ENCODE measurements at regions not wholly inside any gene's neighbourhood (a gene's known extent, or its start where the extent isn't known, plus 50 kb on each side); places are given as distances from the start of the nearest gene placed in this dataset.
"Not testable (repeated sequence)": the region's sequence is repeated elsewhere in the genome, so short reads cannot be mapped to it uniquely, and the experiment has no call there.

DNA sequence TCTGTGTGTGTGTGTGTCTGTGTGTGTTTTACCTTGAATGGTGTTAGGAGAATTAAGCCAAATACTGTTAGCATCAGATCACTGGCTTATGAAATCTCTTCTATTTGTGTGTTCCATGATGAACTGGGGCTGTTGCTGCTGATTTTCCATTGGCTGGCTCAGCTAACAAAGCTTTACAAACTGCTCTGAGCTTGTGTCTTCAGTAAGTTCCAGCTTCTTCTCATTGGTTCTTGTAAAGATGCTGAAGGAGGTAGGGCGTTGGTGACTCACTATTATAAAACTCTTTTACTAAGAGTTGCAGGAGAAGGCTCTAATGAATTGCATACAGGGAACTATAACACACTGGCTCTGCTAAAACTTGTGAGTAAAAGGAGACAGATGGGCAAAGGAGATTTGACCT lies 136.4 kb upstream of the PRKCQ start:
- DNase-seq, result no peak

DNA sequence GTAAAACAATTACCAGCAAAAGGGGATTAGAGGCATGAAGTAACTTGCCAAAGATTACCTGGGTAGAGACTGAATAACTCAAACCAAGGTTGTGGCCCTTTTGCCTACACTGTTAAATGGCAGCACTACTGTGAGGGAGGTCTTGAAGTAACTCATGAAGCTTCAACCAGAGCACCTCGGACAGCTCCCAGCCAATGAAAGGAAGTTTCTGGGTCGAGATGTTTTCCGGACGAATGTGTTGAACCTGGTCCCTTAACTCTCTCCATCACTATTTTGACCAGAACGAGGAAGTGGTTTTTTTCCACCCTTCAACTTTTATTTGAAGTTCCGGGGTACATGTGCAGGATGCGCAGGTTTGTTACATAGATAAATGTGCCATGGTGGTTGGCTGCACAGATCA lies 133.6 kb upstream of the PRKCQ start:
- DNase-seq, result no peak

DNA sequence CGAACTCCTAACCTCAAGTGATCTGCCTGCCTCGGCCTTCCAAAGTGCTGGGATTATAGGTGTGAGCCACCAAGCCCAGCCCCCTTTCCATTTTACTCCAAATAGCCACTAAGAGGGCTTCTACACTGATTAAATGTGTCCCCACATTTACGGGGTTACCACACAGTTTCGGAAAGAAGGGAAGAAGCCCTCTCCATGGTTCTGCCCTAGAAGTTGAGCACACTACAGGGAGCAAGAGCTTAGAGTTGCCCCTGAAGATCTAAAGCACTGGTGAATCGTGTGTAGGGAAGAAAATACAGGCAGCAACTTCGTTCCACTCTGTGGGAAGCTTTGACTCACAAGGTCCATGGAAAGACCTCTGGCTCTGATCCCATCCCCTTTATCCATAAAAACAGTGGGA lies 133.0 kb upstream of the PRKCQ start:
- DNase-seq, result no peak

DNA sequence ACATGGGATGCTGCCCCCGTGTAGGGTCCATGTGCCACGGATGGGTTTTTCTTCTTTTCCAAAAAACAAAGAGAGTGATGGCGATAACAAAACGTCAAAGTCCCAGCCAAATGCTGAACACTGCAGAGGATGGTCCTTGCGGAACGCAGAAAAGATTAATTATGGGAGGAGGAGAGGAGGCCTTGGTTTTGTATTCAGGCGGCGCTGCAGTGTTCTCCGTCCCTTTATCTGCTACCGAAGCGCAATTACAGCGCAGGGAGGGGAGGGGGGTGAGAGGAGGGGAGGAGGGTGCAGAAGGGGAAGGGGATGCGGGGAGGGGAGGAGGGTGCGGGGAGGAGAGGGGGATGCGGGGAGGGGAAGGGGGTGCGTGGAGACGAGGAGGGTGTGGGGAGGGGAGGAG lies 131.8 kb upstream of the PRKCQ start:
- no peak for DNase-seq

DNA sequence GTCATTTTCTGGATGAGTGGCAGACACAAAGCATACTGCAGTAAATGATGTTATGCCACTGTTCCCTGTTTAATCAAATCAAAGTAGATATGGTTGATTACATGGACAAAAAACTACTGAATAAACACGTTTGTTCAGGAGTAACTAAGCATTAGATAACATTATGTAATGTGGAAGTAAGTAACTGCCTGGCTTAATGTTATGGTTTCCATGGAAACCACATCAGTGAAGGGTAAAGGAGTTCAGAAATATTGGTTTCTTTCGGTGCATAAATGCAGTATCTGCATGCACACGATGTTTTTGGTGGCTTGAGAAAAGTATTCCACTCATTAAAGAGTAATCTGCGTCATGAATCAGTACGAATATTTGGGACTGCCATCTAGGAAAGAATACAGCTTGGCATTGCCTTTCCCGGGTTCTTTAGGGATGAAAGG lies 131.3 kb upstream of the PRKCQ start:
- no peak for DNase-seq

DNA sequence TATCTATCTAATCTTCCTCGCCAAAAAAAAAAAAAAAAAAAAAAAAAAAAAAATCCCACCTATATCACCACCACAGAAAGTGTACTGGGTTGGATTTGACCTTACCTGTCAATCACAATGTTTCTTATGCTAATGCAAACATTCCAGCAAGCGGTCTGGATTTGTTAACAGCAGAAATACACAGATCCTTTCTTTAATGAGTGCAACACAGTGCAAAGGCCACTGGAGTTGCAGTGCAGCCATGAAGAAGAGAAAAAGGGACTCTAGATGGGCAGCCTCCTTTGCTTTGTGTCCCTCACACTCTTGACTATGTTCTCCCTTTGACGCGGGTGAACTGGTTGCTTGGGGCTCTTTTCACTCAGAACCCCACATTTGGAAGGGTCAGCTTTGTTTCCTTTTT lies 127.3 kb upstream of the PRKCQ start:
- no peak for DNase-seq

DNA sequence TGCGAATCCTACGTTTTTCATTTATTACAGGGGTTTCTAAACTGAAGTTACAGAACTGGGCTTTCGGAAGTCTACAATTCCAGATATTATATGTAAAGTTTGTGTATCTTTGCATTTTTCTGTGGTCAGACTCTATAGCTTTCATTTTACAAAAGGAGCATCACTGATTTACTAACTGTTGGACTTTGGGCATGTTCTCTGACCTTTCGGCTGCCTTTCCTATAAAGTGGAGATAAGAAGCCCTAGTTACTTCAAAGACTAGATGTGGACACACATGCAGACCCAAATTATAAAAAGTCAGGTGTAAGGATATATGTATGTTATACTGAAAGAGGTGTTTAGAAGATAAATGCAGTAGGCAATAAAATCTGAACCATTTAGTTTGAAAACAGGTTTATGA lies 126.6 kb upstream of the PRKCQ start:
- DNase-seq, result no peak

DNA sequence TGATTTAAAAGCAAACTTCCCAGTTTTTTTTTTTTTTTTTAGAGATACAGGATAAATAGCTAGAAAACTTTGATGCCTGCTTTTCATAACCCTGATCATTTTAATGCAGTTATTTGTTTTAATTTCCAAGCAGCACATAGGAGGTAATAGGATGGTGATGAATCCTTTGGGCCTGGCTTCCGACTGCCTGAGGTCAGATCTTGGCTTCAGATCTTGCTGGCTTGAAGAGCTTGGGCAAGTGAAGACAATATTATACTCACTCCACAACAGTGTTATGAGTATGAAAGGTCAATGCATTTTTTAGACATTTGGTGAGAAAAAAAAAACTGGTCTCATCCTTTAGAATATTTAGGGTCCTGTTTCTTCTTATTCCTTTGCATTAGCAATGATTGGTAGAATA lies 124.8 kb upstream of the PRKCQ start:
- DNase-seq, result no peak

DNA sequence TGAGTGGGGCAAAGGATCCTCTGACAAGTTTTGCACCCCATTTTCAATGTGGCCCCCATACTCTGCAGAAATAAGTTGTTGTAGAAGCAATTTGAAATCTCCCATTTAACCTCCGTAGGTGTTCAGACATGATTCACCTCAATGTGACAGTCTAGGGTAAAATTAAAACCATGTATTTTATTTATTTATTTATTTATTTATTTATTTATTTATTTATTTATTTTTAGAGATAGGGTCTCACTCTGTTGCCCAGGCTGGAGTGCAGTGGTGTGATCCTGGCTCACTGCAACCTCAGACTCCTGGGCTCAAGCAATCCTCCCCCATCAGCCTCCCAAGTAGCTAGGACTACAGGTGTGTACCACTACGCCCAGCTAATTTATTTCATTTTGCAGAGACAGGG lies 122.8 kb upstream of the PRKCQ start:
- not testable (repeated sequence) for DNase-seq

DNA sequence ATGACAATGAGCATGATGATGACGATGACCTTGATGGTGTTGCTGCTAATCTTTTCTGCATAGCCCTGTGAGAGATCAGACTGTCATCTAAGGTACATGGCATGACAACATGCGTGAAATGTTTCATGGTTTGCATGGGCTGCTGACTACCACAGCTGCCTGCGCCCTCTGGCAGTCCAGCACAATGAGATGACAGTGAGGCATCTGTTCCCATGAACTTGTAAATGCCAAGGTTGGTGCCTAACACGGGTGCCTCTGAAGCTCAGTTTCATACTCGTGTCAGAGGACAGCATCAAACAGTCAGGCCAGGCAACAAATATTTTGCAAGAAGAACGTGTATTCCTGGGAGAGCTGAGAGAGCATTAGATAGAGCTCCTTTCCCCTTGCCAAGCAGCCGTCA lies 122.0 kb upstream of the PRKCQ start:
- no peak for DNase-seq

DNA sequence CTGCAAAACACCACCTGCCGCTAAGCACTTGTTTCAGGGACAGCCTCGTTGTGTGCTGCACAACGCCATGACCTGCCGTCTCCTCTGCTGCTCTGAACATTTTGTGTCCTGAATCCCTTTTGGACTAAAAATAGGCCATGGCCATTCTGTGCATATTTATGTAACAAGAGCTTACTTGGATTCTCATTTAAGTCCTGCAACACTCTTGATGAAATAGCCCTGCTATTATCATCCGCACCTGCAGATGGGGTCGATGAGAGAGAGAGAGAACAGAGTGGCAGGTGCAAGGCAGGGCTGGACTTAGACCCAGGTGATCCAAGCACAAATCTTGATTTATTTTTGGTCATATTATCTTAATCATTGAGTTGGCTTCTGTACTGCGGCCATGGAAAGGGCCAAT lies 121.2 kb upstream of the PRKCQ start:
- no peak for DNase-seq

DNA sequence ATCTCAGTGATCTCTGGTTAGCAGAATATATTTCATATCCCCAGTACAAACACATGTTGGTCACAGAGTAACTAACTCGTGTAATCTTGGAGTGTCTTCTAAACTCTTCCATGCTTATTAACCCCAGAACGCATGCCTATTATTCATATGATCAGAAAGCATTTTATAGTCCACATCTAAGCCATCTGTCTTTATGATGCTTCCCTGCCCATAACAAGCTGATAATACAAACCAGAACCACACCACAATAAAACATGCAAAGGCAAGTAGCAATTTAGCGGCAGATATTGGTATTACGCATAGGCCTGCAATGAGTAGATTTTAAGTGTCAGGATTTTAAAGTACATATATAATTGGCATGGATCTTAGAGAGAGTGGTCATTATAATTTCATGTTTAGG lies 120.0 kb upstream of the PRKCQ start:
- DNase-seq, result no peak

DNA sequence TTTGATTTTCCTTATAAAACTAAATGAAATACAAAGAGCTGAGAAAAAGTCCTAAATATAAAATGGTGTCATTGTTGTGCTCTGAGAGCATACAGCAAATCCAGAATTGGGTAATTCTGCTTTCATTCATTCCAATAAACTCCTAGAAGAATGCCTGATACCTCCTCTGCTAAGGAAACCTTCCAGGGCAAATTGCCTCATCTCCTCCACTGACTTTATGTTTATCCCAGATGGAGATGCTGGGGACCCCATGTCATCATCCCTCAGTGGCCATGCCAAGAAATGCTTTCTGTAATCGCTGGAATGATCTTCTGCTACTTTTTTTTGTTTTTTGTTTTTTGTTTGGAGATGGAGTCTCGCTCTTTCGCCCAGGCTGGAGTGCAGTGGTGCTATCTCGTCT lies 119.3 kb upstream of the PRKCQ start:
- DNase-seq, result no peak

DNA sequence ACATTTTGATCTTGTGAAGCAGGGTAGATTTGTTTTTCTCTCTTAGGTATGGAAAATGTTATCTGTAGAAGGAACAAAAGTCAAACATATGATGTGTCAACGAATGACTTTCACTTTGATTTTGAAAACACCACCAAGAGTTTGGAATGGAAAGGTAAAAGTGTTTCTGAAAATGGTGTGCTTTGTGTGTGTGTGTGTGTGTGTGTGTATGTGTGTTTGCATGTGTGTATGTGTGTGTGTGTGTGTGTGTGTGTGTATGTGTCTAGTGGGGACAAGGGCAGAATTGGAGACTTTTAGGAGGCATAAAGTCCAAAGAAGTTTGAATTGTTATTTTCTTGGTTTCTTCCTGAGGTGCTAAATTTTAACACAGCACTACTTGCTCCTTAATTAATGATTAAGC lies 115.4 kb upstream of the PRKCQ start:
- no peak for DNase-seq

DNA sequence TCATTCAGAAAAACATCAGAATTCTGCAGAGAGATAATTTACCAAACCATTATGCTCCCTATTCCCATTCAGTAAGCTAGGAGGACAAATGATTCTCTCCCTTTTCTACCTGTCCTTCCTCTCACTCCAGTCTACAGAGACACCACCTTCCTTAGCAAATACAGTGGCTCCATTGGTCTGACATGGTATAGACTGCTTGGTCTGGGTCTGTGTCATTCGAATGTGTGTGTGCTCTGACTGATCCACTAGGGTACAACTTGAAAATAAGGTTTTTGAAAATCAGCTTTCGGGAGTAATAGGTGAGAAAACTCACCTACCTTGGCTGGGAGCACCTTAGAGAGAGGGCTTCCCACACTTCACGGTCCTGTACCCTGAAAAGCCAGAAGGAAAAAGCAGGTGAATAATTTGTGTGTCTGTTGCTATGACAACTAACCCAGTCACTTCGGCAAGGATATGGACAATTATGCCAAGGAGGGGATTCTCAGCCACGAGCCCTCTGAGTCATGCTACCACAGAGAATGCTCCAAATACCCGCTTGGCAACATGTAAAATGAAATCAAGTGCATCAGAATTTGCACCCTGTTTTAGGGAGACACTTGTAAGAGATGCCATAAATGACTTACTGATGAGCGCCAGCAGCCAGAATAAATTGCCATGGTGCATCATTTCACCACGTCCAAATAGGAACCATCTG lies 114.5 kb upstream of the PRKCQ start:
- no peak for DNase-seq

DNA sequence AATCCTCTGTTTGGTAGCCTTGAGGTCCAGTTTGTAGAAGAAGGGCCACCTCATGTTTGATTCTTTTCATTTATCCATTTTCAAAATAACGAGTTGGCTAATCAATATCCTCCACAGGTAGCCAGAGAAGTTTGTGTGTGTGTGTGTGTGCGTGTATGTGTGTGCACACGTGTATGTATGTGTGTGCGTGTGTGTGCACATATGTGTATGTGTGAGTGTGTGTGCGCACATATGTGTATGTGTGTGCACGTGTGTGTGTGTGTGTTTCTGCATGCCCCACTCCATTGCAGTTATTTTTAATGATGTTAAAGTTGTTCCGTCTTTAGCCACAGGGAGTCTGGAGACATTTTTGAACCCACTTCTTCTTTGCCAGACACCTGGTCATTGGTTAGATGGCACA lies 112.8 kb upstream of the PRKCQ start:
- no peak for DNase-seq

DNA sequence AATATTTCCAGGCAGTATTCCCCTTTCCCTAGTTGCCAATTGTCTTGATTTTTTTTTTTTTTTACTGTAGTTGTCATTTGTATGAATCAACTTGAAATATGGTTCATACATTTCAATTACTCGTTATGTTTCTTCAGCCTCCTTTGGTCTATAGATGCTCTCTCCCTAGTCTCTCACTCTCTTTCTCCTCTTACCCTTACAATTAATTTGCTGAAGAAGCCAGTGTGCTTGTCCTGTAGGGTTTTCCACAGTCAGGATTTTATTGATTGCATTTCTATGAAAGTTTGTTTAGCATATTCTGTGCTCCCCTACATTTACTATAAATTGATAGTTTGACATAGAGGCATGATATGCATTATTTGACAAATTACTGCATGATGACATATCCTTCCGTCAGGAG lies 112.0 kb upstream of the PRKCQ start:
- no peak for DNase-seq

DNA sequence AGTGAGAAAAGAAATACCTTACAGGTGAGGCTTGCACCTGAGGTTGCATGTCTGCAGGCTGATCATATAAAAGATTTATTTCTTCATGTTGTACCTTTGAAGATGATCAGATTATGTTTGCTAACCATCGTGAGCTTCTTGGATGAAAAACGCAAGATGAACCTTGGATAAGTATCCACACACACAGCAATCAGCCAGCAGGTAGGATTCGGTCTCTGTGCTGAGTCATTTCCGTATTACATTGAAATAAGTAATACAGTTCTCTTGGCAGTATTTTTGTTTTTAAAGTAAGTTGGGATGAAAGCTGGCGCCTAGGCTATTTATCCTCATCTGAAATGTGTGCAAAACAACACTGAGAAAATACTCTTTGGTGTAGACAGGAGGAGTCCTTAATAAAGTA lies 109.0 kb upstream of the PRKCQ start:
- no peak for DNase-seq

DNA sequence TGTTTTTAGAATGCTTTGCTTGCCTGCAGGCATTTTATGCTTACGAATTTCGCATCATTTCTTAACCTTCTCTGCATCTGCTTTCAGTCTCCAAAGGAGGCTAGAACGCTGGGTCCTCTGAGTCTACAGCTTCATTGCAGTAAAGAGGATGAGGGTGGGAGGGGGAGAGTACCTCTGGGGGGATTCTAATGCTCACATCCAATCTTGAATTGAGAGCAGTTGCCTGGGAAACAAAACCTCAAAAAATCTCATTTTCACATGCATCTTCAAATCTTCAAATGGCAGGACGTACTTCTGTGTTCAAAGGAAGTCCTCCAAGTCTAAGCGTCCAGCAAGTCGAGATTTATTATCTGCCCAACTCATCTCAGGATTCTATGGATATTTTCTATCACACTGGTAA lies 100.7 kb upstream of the PRKCQ start:
- no peak for DNase-seq

DNA sequence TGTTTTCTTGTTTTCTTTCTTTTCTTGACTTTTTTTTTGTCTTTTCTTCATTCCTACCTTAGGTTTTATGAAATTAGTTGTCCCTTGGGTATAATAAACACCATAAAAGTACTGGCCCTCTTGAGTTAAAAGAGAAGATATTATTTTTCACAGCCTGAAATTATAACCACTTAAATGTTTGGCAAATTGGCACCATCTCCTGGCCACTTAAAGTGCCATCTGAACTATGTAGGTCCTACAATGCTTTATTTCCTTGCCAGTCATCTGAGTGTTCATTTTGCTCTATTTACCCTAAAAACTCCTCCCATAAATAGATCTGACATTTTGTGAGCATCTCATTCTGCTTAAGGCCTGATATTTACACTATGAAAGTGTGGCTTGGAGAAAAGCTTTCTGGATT lies 98.9 kb upstream of the PRKCQ start:
- DNase-seq, result no peak

DNA sequence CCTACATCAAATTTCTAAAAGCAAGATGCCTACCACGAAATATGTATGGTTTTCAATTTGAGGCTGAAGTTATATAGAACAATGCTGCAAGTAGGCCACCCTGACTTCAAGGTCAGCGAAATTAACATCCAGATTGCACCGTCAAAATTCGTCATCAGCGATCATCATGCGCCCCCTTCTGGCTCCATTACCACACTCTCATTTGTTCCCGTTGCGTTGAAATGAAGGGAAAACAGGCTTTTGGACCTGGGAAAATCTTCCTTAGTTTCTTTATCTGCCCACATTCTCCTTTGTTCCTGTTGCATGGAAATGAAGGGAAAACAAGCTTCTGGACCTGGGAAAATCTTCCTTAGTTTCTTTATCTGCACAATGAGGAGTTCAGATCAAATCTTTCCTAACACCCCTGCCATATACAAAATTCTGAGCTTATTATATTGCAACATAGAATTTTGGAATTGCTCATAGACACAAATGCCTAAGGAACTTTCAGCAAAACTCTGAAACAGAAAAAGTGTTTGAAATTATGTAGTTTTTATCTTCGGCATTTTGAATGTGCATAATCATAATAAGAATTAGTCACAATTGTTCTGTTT lies 98.2 kb upstream of the PRKCQ start:
- no peak for DNase-seq

DNA sequence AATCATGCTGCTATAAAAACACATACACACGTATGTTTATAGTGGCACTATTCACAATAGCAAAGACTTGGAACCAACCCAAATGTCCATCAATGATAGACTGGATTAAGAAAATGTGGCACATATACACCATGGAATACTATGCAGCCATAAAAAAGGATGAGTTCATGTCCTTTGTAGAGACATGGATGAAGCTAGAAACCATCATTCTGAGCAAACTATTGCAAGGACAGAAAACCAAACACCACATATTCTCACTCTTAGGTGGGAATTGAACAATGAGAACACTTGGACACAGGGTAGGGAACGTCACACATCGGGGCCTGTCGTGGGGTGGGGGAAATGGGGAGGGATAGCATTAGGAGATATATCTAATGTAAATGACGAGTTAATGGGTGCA lies 97.1 kb upstream of the PRKCQ start:
- DNase-seq, result not testable (repeated sequence)

DNA sequence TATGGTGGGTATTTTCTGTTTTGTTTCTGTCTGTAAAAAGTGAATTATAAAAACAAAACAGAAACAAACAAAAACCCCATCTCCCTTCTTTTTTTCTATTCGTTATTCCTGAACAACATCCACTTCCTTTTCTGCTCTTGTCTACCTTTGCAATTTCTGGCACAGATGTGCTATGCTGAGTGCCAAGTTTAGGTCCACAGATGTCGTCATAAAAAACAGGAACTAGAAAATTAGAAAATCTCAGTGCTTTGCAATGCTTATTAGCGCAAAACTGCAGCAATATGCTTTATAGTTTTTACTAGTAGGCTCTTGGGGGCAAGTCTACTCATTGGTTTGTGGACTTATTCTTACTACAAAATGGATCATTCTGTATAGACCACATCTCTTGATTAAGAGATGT lies 94.2 kb upstream of the PRKCQ start:
- no peak for DNase-seq

DNA sequence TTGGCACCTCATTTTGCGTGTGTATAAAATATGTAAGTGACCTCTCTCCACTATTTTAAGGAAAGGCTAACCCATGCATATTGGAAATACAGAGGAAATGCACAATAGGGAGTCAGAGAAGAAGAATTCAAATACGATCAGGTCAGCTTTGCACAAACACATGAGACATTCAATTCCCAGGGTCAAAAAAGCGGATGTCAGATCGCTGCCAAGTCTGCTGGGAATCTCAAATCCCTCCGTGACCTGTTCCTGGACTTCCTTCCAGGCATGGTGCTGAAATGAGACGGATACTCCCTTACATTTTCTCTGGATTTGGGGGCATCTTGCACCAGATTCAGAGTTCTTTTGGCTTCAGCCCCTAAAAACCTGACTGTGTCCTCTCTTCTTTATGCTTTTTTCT lies 91.9 kb upstream of the PRKCQ start:
- DNase-seq, result no peak

DNA sequence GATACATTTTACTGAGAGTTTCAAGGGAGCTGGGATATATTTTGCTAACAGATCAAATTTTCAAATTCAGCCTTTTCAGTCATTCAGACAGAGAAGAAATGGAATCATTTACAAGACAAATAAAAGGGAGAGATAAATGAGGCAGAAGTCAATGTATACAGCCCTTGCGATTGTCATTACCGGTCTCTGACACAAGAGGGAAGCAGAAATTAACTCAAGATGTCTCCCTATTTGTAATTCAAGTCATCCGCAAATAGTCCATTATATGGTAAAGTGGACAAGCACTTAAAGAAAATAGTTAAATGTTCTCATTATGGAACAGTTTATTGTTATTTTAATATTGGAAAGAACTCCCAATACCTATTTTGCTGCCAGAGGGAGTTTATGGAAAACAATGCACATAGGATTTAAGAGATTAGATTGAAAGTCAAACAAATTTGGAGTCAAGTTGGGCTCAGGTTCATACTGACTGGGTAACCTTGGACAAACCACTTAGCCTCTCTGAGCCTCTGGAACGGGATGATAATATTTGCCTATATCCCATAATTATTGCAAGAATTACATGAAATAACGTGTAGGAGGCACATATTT lies 89.3 kb upstream of the PRKCQ start:
- DNase-seq, result no peak

Data from left hindlimb (tissue), 1 donor.